ES-I3 (cell line): ENCODE measurements at regions not wholly inside any gene's neighbourhood (a gene's known extent, or its start where the extent isn't known, plus 50 kb on each side); places are given as distances from the start of the nearest gene placed in this dataset.

Experiments used
- H3K36me3 ChIP-seq: 2 replicates; pipeline ENCODE4 v1.6.1; 2013; ENCODE audit warnings: mild to moderate bottlenecking, low read length, control low read depth, moderate library complexity; ENCODE audit not compliant: insufficient read depth
- H3K4me1 ChIP-seq: 2 replicates; pipeline ENCODE4 v1.6.1; 2013; ENCODE audit warnings: mild to moderate bottlenecking, control low read depth, low read length; ENCODE audit not compliant: insufficient read depth
- H3K9ac ChIP-seq: 2 replicates; pipeline ENCODE4 v1.6.1; 2013; ENCODE audit warnings: low read depth, mild to moderate bottlenecking, low read length, moderate library complexity
- H3K9me3 ChIP-seq: 2 replicates; pipeline ENCODE4 v1.6.1; 2013; ENCODE audit warnings: mild to moderate bottlenecking, low read length, moderate library complexity; ENCODE audit not compliant: control insufficient read depth, insufficient read depth

DNA sequence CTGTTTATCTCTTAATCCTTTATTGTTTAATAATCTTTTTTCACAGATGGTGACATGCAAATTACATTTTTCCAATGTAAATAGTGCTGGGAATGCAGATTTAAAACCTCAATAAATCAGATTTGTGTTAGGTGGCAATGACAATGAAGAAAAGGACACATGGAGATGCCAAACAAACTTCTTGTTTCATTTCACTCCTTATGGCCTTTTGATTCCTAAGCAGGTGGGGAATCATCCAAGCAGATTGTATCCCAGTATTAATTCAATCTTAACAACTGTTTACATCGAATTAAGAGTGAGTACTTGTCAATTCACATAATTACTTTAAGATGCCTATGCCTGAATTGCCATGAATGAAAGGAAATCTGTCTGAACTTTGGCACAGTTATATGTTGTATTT is 98.9 kb upstream of the RGS18 start:
- no peak overlapping the region for H3K9ac ChIP-seq
- no peaks in the 10 kb centered on the region for H3K9me3 ChIP-seq
- no peaks in the 10 kb centered on the region for H3K4me1 ChIP-seq
- H3K36me3 ChIP-seq, result no peaks in the 10 kb centered on the region

DNA sequence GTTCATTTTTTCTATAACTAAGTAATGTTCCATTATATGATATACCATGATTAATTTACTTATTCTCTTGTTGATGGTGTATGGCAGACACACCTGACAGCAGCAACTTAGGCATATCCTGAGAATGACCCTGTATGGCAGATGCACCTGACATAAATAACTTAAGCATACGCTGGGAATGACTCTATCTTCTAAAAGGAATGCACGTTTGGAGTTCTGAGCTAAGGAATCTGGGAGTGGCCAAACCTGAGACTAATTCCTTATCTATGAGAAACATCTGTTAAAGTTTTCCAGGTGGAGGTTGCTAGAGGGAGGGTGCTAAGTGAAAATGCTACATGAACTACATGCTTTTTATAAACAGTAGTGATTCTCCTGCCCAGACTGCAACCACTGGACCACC is 96.7 kb upstream of the RGS18 start:
- Histone ChIP-seq H3K36me3 (no peaks in the 10 kb centered on the region), H3K4me1 (no peaks in the 10 kb centered on the region), H3K9ac (no peak overlapping the region), H3K9me3 (no peaks in the 10 kb centered on the region)

DNA sequence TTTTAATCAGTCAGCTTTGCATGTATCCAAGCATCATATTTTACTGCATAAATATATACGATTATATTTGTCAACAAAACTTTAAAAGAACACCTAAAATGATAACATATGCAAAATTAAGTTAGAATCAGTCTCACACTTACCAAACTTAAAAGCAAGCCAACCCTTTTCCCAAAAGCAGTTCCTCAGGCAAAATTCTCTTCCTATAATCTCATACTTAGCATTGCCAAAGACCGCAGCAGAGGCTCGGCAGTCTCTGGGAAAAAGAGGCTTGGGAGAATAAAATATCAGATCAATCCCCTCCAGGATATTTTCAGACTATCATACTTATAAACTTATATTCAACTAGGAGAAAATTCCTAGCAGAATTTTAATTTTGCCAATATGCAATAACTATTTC is 93.2 kb upstream of the RGS18 start:
- no peaks in the 10 kb centered on the region for H3K36me3 ChIP-seq
- H3K9me3 ChIP-seq, result no peaks in the 10 kb centered on the region
- H3K9ac ChIP-seq, result no peak overlapping the region
- no peaks in the 10 kb centered on the region for H3K4me1 ChIP-seq

DNA sequence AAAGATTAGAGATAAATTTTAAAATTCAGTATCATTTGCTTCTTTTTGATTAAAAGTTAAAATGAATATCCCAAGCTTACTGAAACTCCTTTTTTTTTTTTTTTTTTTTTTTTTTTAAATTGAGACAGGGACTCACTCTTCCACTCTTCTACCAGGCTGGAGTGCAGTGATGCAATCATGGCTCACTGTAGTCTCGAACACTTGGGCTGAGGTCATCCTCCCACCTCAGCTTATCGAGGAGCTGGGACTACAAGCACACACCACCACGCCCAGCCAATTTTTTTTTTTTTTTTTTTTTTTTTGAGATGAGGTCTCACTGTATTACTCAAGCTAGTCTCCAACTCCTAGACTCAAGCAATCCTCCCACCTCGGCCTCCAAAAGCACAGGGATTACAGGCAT is 92.1 kb upstream of the RGS18 start:
- Histone ChIP-seq H3K9me3 (no peaks in the 10 kb centered on the region), H3K4me1 (no peaks in the 10 kb centered on the region), H3K36me3 (no peaks in the 10 kb centered on the region), H3K9ac (no peak overlapping the region)

DNA sequence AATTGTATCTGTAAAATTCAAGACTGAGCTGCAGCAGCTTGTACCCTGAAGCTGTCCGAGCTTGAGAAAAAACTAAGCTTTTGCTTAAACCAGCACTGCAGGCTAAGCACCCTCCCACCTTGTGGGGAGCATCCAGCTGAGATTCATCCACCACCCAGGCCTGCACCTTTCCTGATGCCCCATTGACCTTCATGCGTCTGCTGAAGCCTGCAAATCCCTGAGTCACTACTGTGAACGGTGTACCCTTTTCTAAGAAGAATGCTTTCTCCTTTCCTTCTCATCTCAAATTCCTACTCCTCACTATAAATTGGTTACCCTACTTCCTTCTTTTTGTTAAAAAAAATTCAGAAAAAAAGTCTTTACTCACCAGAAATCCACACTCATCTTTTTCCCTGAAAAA is 90.9 kb upstream of the RGS18 start:
- H3K9me3 ChIP-seq, result no peaks in the 10 kb centered on the region
- H3K4me1 ChIP-seq, result no peaks in the 10 kb centered on the region
- no peak overlapping the region for H3K9ac ChIP-seq
- no peaks in the 10 kb centered on the region for H3K36me3 ChIP-seq

DNA sequence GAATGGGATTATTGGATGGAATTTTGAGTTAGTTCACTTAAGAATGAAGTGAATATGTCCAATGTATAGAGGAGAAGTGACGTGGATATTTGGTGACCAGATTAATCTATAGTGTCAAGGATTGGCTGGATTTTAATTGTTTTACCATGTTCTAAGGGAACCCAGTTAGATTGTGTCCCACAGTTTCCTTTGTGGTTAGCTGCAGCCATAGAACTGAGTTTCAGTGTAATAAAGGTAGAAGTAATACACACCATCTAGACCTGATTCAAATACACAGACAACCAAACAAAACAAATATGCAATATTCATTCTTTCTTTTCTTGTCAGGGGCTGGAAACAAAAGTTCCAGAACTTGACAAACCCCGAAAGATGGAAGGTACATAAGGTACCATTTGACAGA is 88.0 kb upstream of the RGS18 start:
- Histone ChIP-seq H3K4me1 (no peaks in the 10 kb centered on the region), H3K9ac (no peak overlapping the region), H3K36me3 (no peaks in the 10 kb centered on the region), H3K9me3 (no peaks in the 10 kb centered on the region)

DNA sequence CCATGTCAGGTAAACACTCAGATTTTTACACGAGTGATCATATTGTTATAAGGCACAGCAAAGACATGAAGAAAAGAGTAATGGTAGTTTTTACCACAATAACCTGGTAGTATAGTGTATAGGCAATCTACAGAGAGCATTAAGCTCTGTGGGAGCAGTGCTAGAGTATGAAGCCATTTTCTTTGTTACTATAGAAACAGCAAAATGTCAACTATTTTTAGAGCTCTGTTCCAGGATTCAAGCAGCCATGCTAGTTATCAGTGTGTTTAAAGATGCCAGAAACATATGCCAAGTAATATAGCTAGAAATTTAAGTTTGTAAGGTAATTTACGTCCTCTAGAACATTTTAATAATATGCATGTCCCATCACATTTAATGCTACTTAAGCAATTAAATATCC is 77.6 kb upstream of the RGS18 start:
- Histone ChIP-seq H3K9me3 (no peaks in the 10 kb centered on the region), H3K4me1 (no peaks in the 10 kb centered on the region), H3K36me3 (no peaks in the 10 kb centered on the region), H3K9ac (no peak overlapping the region)

DNA sequence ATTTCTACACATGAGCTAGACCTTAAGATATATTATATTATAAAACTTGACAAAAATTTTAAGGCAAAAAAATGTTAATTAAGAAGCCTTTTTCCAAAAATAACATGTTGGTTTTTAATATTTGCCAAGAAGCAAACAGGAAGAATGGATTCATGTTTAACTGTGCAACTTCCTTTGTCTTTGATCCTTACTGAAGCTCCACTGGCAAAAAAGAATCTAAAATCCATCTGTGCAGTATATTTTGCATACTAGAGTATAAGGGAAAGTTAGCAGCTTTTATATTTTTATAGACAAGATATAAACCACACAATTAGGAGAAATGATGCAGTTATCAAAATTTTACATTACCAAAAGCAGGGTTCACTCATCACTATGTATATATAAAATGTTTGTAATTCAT is 76.9 kb upstream of the RGS18 start:
- Histone ChIP-seq H3K4me1 (no peaks in the 10 kb centered on the region), H3K9ac (no peak overlapping the region), H3K9me3 (no peaks in the 10 kb centered on the region), H3K36me3 (no peaks in the 10 kb centered on the region)

DNA sequence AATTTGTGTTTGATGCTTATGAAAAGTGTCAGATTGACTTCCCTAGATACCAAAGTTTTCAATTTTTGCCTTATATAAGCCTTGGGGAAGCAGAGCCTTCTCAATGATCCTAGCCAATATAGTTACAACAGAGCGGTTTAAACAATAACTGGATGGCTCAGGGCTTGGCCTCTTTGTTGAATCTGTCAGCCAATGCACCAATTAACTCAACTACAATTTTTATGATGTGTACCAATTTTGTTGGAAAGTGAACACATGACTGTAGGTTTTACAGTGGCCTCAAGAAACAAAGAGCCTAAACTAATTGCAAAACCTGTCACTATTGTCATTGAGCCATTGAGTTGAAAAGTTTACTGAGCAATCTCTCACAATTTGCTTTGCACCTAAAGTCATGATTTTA is 71.6 kb upstream of the RGS18 start:
- Histone ChIP-seq H3K9me3 (no peaks in the 10 kb centered on the region), H3K9ac (no peak overlapping the region), H3K4me1 (no peaks in the 10 kb centered on the region), H3K36me3 (no peaks in the 10 kb centered on the region)

DNA sequence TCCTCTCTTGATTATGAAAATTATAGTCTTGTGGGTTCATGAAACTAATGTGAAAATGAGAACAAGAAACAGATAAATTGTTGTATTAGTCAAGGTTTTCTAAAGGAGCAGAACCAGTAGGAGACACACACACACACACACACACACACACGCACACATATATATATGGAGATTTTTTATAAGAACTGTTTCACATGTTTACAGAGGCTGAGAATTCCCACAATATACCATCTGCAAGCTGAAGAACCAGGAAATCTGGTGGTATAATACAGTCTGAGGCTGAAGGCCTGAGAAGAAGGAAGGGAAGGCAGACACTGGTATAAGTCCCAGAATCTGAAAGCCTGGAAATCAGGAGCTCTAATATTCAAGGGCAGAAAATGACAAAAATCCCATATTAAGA is 70.9 kb upstream of the RGS18 start:
- no peak overlapping the region for H3K9ac ChIP-seq
- H3K36me3 ChIP-seq, result no peaks in the 10 kb centered on the region
- H3K9me3 ChIP-seq, result no peaks in the 10 kb centered on the region
- no peaks in the 10 kb centered on the region for H3K4me1 ChIP-seq

DNA sequence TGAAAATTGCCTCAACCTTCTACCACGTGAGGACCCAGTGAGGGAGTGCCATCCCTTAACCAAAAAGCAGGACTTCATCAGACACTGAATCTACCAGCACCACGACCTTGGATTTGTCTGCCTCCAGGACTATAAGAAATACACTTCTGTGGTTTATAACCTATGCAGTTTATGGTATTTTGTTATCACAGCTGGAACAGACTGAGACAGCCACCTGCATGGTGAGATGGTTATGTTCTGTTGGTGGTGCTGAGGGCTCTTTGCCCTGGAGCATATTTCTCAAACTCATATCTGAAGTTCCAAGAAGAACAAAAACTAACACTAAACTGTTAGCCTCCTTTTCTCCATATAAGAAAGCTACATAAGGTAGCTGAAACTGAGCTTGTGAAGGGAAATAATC is 69.8 kb upstream of the RGS18 start:
- Histone ChIP-seq H3K36me3 (no peaks in the 10 kb centered on the region), H3K9me3 (no peaks in the 10 kb centered on the region), H3K9ac (no peak overlapping the region), H3K4me1 (no peaks in the 10 kb centered on the region)

DNA sequence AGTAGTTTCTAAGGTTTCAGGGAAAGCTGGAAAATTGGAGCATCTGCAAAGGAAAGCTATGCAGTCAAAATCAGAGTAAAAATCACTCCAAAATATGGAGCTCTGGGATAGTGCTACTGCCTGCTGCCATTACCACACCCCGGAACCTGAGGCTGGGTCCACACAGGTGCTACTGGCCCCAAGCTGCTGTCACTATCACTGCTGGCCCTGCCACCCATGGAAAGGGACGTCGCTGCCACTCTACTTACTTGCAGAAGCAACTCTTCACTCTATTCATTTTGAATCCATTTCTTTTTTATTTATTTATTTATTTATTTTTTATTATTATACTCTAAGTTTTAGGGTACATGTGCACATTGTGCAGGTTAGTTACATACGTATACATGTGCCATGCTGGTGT is 60.3 kb upstream of the RGS18 start:
- Histone ChIP-seq H3K4me1 (no peaks in the 10 kb centered on the region), H3K9ac (no peak overlapping the region), H3K36me3 (no peaks in the 10 kb centered on the region), H3K9me3 (no peaks in the 10 kb centered on the region)

DNA sequence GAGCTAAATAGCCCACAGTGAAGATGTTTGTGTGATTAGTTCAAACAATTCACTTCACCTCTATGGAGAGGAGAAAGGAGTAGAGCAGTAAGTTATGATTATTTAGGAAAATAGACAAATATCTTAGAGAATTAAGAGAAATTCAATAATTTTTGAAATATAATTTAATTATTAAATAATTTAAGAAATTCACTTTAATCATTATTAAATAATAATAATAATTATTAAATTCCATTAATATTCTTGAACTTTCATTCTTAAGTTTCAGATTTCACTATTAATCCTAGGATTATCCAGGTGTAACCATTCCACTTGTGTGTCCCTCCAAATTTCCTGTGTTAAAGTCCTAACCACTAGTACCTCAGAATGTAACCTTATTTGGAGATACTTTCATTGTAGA is 58.9 kb upstream of the RGS18 start:
- Histone ChIP-seq H3K4me1 (no peaks in the 10 kb centered on the region), H3K9me3 (no peaks in the 10 kb centered on the region), H3K36me3 (no peaks in the 10 kb centered on the region), H3K9ac (no peak overlapping the region)

DNA sequence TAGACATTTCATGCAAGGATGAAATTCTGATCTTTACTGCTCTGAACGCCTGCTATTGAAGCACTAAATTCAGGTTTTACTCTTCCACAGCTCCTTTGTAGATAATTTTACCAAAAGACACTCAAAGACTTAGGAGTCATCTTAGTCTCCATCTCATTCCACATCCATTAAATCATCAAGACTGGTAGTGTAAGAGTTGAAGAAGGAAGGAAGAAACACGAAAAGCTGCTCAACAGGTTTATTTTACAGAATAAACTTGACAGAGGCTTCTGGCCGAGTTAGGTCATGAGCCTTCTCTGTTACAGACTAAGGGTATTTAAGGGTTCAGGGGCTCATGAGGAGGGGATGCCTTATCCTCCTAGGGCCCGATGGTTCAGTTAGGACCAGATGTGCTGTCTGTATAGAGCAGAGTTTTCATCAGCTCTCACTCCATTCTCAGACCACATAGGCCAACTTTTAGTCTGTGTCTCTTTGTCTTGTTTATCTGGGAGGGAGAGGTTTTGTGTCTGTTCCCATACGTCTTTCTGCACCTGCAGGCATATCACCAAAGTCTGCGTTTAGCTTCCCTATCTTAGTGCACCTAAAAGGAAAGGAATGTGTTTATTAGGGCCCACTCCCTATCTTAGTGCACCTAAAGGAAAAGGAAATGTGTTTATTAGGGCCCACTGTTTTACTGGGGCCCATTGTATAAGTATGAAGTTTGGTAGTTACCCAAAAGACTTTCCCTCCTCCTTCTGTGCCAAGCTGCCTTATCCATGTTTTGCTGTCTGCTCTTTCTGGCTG is 57.4 kb upstream of the RGS18 start:
- Histone ChIP-seq H3K9ac (no peak overlapping the region), H3K9me3 (no peaks in the 10 kb centered on the region), H3K36me3 (no peaks in the 10 kb centered on the region), H3K4me1 (no peaks in the 10 kb centered on the region)

DNA sequence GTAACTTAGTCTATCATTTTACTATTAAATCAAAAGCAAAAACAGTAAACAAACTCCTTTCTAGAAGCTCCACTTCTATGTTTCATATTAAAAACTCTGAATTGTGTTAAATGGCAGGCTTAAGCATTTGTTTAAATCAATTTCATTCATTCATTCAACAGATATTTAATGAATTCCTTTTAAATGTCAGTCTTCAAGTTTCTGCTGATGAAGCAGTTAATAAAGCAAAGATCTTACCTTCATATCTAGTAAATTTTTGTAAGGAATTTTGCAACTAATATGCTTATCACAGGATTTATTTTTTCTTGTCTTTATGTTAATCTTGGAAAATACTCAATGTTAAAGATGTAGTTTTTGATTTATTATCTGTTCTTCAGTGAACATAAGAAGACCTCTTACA is 54.1 kb upstream of the RGS18 start:
- H3K9me3 ChIP-seq, result no peaks in the 10 kb centered on the region
- H3K36me3 ChIP-seq, result no peaks in the 10 kb centered on the region
- no peaks in the 10 kb centered on the region for H3K4me1 ChIP-seq
- H3K9ac ChIP-seq, result no peak overlapping the region

DNA sequence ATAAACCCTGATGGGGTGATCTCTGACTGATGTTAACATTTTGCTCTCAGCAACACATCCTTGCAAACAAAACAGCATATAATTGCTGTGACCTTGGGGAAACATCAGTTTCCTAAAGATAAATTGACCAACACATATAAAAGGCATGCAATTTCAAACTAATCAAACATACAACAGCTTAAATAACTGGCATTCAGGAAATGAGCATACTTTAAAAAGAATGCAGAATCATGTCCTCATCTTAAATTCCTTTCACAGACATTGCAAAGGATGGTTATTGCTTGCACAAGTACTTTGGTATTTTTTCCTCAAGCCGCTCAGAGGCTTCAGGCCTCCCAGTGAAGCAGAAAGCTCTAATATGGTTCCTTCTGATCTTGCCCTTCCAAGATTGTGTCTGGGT is 53.4 kb upstream of the RGS18 start:
- H3K9ac ChIP-seq, result no peak overlapping the region
- H3K36me3 ChIP-seq, result no peaks in the 10 kb centered on the region
- H3K4me1 ChIP-seq, result no peaks in the 10 kb centered on the region
- H3K9me3 ChIP-seq, result no peaks in the 10 kb centered on the region
